ENCODE measurements at regions not wholly inside any gene's neighbourhood (a gene's known extent, or its start where the extent isn't known, plus 50 kb on each side); places are given as distances from the start of the nearest gene placed in this dataset.

GRCh38 chr5:109928046-109928445, 238.3 kb downstream of the MAN2A1 start:
- no peaks in the 10 kb centered on the region for H3K9me3 ChIP-seq
- no peak overlapping the region for H3K4me3 ChIP-seq
- intact Hi-C loops (cut with DNase I; ENCODE audit: low total_unique reads) = no loop called here
- no peak for TF ChIP-seq POLR2A (IDR thresholded peaks at IDR 0.05)
- no peak for TF ChIP-seq CTCF (IDR thresholded peaks at IDR 0.05 in 4 of 5, conservative IDR thresholded peaks at IDR 0.05 in 1 of 5)
- no peaks in the 10 kb centered on the region for H3K36me3 ChIP-seq
- H3K27ac ChIP-seq = no peak overlapping the region
- no peaks in the 10 kb centered on the region for H3K27me3 ChIP-seq
- no peak for DNase-seq
- in situ Hi-C loops (cut with MboI; ENCODE audit: low sequenced_read_pairs in 4 of 4) = no loop called here
- no peaks in the 10 kb centered on the region for H3K4me1 ChIP-seq
- ATAC-seq = no peak

GRCh38 chr5:109928811-109929210, 239.1 kb downstream of the MAN2A1 start:
- no peaks in the 10 kb centered on the region for H3K9me3 ChIP-seq
- intact Hi-C loops (cut with DNase I; ENCODE audit: low total_unique reads) = no loop called here
- H3K36me3 ChIP-seq = no peaks in the 10 kb centered on the region
- in situ Hi-C loops (cut with MboI; ENCODE audit: low sequenced_read_pairs in 4 of 4) = no loop called here
- DNase-seq = no peak
- no peak for ATAC-seq
- H3K27me3 ChIP-seq = no peaks in the 10 kb centered on the region
- H3K4me3 ChIP-seq = no peak overlapping the region
- TF ChIP-seq POLR2A (IDR thresholded peaks at IDR 0.05) (no peak), CTCF (IDR thresholded peaks at IDR 0.05 in 4 of 5, conservative IDR thresholded peaks at IDR 0.05 in 1 of 5) (no peak)
- H3K27ac ChIP-seq = no peak overlapping the region
- H3K4me1 ChIP-seq = no peaks in the 10 kb centered on the region

GRCh38 chr5:109929376-109929775, 239.6 kb downstream of the MAN2A1 start:
- no peak for ATAC-seq
- H3K27me3 ChIP-seq = no peaks in the 10 kb centered on the region
- H3K4me3 ChIP-seq = no peak overlapping the region
- no peak overlapping the region for H3K27ac ChIP-seq
- intact Hi-C loops (cut with DNase I; ENCODE audit: low total_unique reads) (no loop called here), in situ Hi-C loops (cut with MboI; ENCODE audit: low sequenced_read_pairs in 4 of 4) (no loop called here)
- H3K36me3 ChIP-seq = no peaks in the 10 kb centered on the region
- no peaks in the 10 kb centered on the region for H3K9me3 ChIP-seq
- TF ChIP-seq CTCF (IDR thresholded peaks at IDR 0.05 in 4 of 5, conservative IDR thresholded peaks at IDR 0.05 in 1 of 5) = no peak
- TF ChIP-seq POLR2A (IDR thresholded peaks at IDR 0.05) = no peak
- no peak for DNase-seq
- no peaks in the 10 kb centered on the region for H3K4me1 ChIP-seq

- TF ChIP-seq POLR2A (IDR thresholded peaks at IDR 0.05) = no peak
- TF ChIP-seq CTCF (IDR thresholded peaks at IDR 0.05 in 4 of 5, conservative IDR thresholded peaks at IDR 0.05 in 1 of 5) = no peak
- no peak overlapping the region for H3K27ac ChIP-seq
- DNase-seq = no peak
- intact Hi-C loops (cut with DNase I; ENCODE audit: low total_unique reads) = no loop called here
- H3K9me3 ChIP-seq = no peaks in the 10 kb centered on the region
- H3K27me3 ChIP-seq = no peaks in the 10 kb centered on the region
- no peaks in the 10 kb centered on the region for H3K4me1 ChIP-seq
- no peak overlapping the region for H3K4me3 ChIP-seq
- in situ Hi-C loops (cut with MboI; ENCODE audit: low sequenced_read_pairs in 4 of 4) = no loop called here
- no peak for ATAC-seq
- no peaks in the 10 kb centered on the region for H3K36me3 ChIP-seq
Measured at GRCh38 chr5:109929911-109930310, 240.2 kb downstream of the MAN2A1 start.

- Histone ChIP-seq H3K36me3 (no peaks in the 10 kb centered on the region), H3K9me3 (no peaks in the 10 kb centered on the region), H3K27me3 (no peaks in the 10 kb centered on the region), H3K4me1 (no peaks in the 10 kb centered on the region), H3K4me3 (no peak overlapping the region), H3K27ac (no peak overlapping the region)
- DNase-seq (no peak), ATAC-seq (no peak)
- TF ChIP-seq CTCF (IDR thresholded peaks at IDR 0.05 in 4 of 5, conservative IDR thresholded peaks at IDR 0.05 in 1 of 5) (no peak), POLR2A (IDR thresholded peaks at IDR 0.05) (no peak)
- in situ Hi-C loops (cut with MboI; ENCODE audit: low sequenced_read_pairs in 4 of 4) = no loop called here
- intact Hi-C loops (cut with DNase I; ENCODE audit: low total_unique reads) = no loop called here
Measured at GRCh38 chr5:109931049-109931780, 241.5 kb downstream of the MAN2A1 start.
